Right ventricle myocardium inferior (tissue), 1 donor: ENCODE measurements at regions not wholly inside any gene's neighbourhood (a gene's known extent, or its start where the extent isn't known, plus 50 kb on each side); places are given as distances from the start of the nearest gene placed in this dataset.

Experiments
- ATAC-seq: fragments of 200-7000 bp; cut with Tn5 transposase; one replicate; pipeline ENCODE4 v1.9.1; 2020; ENCODE audit warnings: mild to moderate bottlenecking, moderate library complexity
- DNase-seq: peaks from one replicate; pipeline ENCODE4 v3.0.0; 2021; ENCODE audit errors: missing footprints
- intact Hi-C: fragments of 100-400 bp; cut with DNase I; formaldehyde crosslinking; loops from one replicate; pipeline ENCODE4 v1.11.0; 2022
- donor health status: DM: no; HTN: yes; CAD: no; lungs with severe emphysema.

DNA sequence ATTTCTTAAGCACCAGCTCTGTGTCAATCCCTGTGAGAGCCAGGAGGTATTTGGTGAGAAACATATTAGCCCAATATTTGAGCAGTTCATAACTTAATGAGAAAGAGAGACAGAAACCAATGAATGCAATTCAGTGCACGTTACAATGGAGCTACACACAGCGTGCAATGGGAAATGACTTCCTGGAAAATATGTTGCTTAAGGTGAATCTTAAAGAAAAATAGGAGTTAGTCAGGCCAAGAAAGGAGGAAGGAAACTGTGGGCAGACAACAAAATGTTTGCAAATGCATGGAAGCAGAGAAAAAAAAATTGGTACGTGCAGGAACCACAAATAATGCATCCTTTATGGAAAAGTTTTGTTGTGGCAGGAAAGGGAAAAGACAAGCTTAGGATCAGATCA lies 481.7 kb downstream of the BCAT1 start:
- intact Hi-C loops: no loop called here
- ATAC-seq: no peak
- no peak for DNase-seq

DNA sequence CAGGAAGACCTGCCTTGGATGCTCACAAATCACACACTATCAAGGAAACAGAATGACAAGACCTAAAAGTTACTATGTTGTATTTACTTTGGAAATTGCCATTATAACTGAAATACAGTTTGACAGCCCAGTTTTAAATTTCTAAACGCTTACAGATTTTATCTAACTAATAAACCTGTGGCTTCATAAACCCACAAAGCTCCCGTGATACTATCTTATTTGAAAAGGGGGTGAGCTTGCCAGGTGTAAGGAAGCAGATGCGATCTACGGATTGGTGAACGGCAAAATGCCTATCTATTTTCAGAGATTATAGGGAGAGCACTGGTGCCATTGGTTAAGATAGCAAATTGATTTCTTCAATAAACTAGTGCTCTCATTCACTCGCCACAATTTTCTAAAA lies 485.5 kb downstream of the BCAT1 start:
- DNase-seq (no peak), ATAC-seq (no peak)
- intact Hi-C loops: no loop called here

DNA sequence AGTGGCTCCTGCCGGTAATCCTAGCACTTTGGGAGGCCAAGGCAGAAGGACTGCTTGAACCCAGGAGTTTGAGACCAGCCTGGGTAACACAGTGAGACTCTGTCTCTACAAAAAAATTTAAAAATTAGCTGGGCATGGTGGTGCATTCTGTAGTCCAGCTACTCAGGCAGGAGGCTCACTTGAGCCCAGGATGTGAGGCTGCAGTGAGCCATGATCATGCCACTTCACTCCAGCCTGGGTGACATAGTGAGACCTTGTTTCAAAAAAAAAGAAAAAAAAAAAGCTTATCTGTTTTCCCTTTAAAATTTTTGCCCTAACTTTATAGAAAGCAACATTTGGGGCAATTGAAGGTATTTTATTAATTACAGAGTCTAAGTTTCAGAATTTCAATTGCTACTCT lies 486.0 kb downstream of the BCAT1 start:
- intact Hi-C loops: no loop called here
- DNase-seq (no peak), ATAC-seq (no peak)

DNA sequence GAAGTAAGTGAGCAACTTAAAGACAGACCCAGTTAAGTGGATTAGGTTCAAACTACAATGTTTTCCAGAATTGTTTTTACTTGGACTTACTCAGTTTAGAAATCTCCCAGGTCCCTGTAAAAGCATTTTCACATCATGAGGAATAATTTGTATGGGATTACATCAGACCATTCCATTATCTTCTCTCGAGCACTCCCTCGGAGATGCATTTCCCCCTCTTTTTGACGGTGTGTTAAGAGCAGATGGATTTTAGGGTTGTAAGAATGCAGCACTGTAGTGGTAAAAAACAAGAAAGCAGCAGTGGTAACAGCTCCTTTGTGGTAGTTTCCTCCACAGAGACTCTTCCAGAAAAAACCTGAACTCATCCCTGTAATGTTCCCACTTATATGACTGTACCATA lies 488.4 kb downstream of the BCAT1 start:
- DNase-seq (no peak), ATAC-seq (no peak)
- intact Hi-C loops: no loop called here

DNA sequence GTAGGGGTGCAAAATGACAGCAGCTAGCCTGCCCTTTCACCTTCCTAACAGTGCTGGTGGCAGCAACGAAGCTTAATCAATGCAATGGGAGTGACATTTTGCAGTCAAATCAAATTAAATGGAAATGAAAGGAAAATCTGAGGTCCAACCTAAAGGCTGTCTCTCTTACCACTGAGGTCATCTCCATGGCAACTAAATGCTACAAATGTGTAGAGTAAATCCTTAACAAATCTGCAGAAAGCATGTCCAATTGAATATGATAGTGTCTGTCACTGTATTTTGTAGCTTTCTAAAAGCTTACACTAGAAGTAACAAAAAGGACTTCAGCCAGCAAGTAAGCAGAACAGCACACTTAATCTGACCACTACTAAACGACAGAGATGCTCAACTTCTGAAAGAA lies 488.8 kb downstream of the BCAT1 start:
- no peak for ATAC-seq
- intact Hi-C loops: no loop called here
- no peak for DNase-seq

DNA sequence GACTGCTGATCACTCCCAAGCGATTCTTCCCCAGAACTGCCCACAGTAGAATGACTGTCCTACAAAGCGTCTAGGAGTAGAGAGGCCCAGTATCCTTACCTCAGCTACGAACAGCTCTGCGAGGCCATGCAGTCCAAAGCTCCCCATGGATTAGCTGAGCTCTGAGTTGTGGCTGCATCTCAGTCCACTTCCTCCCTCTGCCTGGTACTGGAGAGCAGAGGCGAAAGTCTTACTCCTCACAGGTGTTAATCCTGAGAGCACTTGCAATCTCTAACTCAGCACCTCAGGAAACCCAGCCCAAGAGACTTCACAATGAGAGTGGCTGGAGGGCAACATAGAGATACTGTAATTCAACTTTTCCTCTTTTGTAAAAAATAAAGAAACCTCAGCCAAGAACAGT lies 493.1 kb downstream of the BCAT1 start:
- intact Hi-C loops: loop anchor here (10.0 kb wide), 1 partner anchor 79 kb away; no protein-coding TSS in a partner anchor
- no peak for ATAC-seq
- DNase-seq: no peak

DNA sequence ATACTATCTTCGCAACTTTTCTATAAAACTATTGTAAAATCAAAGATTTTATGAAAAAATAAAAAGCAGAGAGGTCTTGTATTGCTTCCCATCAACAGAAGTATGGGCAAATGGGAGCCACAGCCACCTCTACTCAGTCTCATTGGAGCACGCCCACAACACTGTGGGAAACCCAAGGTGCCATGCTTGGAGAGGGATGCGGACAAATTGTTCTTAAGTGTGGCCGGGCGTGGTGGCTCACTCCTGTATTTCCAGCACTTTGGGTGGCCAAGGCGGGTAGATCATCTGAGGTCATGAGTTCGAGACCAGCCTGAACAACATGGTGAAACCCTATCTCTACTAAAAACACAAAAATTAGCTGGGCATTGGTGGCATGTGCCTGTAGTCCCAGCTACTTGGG lies 498.2 kb upstream of the SOX5 start:
- intact Hi-C loops: no loop called here
- ATAC-seq (no peak), DNase-seq (no peak)

DNA sequence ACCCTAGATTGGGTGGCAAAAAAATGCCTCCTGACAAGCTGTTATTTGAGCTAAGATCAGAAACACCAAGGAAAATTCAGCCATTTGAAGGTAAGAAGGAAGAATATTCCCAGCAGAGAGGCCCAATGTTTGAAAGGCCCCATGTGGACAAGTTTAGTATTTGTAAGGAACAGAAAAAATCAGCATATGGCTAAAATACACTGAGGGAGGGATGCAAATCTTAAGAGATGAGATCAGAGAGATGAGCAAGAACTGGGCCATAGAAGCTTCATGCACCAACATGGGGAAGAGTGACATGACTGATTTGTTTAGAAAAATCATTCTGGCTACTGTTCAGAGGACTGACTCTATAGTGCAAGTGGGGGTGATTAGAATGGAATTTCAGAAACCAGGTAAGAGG lies 496.8 kb upstream of the SOX5 start:
- intact Hi-C loops: no loop called here
- ATAC-seq: no peak
- DNase-seq: no peak

DNA sequence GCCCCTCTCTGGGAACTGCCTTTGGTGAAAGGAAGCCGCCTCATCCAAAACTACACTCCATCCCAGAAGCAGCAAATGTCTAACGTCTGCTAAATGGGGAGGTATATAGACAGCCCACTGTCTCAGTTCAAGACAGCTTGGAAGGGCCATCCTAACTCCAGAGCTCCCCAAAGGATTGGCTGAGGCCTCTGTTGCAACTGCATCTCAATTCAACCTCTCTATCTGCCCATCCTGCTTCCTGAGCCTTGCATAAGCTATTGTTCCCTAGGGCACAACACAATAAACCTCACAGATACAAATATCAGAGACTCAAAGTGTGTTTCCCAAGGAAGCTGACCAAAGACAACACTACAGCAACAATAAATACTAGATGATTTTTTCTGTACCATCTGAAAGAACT lies 495.2 kb upstream of the SOX5 start:
- DNase-seq (no peak), ATAC-seq (no peak)
- intact Hi-C loops: no loop called here

DNA sequence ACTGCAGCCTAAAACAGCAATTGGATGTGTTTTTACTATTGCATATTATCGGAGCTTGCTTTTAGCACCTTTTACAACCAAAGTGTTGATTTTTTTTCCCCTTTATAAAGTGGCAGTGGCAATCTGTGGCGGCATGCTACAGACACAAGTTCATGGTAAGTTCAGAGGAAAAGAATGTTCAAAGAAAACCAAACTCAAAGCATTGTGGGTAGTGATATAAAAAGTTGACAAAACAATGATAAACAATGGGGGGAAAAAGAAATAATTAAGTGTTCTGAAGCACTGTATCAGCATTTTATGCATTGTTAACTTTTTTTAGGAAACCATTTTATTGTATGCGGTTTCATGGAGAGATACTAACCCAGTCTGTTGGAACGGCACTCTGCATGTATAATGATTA lies 492.0 kb upstream of the SOX5 start:
- no peak for ATAC-seq
- intact Hi-C loops: no loop called here

DNA sequence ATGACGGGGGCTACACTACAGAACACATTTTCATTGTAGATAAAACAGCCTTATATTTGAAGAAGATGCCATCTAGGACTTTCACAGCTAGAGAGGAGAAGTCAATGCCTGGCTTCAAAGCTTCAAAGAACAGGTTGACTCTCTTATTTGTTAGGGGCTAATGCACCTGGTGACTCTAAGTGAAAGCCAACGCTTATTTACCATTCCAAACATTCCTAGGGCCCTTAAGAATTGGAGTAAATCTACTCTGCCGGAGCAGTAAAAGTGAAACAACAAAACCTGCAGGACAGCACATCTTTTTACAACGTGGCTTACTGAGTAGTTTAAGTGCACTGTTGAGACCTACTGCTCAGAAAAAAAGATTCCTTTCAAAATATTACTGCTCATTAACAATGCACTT lies 487.2 kb upstream of the SOX5 start:
- no peak for DNase-seq
- intact Hi-C loops: no loop called here
- ATAC-seq: no peak

More for the DNA sequence above, 492.0 kb upstream of the SOX5 start:
- no peak for DNase-seq

DNA sequence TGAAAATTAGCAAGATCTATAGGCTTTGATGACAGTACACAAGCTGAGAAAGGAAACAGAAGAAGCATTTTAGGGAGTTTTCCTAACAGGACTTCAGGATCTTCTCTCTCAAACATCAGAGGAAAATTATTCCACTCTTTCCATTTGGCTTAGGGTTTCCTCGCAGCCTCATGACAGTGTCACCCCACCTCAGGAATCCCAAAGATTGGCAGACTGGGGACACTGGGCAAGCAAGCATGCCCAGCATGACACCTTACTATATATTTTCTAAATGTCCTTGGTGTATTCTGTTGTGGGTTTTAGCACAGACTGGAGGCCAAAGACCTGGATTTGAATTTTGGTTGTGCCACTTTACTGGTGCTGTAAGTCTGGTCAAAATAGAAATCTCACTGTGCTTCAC lies 482.4 kb upstream of the SOX5 start:
- no peak for DNase-seq
- intact Hi-C loops: no loop called here
- ATAC-seq: no peak

DNA sequence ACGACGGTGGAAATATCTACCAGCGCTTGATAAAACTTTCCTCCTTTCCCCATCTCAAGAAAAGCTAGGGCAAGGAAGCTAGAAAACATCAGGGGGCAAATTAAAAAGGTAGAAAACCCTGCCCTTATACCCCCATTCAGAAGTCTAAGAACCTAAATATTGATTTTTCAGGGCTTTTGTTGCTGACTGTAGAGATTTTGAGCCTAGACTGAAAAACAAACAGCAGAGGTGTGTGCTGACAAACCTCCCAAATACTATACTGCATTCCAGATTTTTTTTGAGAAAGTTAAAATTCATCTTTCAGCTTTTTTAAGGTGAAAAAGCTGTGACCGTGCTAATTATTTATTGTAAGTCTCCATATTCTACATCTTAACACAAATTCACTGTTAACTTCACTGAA lies 478.3 kb upstream of the SOX5 start:
- ATAC-seq (no peak), DNase-seq (no peak)
- intact Hi-C loops: no loop called here

DNA sequence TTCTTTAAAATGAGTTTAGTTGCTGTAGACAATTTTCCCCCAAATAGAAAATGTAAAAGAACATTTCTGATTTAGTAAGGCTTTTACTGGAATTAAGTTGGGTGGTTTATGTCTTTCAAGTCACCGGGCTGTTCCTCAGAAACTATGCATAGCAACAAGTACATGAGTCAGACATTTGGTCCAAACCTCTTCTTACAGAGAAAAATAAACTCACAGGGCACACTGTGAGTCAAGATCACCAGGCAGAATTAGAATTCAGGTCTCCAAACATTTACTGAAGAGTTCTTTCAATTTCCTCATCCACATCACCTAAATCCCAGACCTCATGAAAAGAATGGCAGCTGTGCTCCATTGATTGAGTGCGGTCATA lies 476.1 kb upstream of the SOX5 start:
- ATAC-seq (no peak), DNase-seq (no peak)
- intact Hi-C loops: no loop called here

DNA sequence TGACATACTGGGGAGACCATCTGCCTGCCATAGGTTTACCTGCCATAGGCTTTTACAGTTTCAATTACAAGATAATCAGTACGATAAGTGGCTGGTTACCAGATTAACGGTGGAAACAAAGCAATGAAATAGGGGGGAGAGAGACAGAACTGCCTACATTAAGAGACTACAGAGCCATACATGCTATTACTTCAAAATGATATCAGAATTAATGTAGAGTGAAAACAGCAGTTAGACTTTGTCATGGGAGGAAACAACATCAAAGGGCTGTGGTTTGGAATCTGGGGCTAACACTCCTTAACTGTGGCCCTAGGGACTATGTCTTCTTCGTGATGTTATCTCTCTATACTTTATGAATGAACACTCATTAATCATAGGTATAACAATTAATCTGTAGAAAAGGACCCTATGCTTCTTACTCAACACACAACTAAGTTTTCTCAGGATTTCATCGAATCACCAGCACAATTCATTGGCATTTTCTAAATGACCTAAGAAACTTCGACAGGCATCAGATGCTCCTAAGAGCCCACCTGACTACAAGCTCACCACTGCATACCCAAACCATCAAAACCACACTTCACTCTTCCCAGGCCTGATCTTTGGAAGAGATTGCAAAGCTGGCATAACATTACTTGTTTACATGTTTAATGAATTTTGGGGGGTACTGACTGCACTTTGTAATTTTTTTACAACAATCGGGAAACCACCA lies 475.6 kb upstream of the SOX5 start:
- no peak for ATAC-seq
- no peak for DNase-seq
- intact Hi-C loops: no loop called here

DNA sequence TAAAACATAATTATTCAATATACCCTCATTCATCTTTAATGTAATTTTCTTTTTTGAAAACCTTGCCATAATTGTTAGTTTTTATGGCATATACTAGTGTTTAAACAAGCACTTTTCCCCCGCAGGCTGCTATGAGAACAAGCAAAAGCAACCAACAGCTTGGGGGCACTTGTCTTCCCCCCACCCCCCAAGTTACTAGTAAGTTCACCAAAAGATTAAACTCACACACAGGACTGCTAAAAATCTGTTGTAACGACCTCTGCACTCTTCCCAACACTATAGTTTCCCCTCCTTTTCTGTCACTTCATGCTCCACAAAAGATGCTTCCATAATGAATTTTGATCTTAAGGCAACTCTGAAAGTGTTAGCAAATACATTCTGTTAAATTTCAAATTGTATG lies 474.9 kb upstream of the SOX5 start:
- intact Hi-C loops: no loop called here
- ATAC-seq (no peak), DNase-seq (no peak)

DNA sequence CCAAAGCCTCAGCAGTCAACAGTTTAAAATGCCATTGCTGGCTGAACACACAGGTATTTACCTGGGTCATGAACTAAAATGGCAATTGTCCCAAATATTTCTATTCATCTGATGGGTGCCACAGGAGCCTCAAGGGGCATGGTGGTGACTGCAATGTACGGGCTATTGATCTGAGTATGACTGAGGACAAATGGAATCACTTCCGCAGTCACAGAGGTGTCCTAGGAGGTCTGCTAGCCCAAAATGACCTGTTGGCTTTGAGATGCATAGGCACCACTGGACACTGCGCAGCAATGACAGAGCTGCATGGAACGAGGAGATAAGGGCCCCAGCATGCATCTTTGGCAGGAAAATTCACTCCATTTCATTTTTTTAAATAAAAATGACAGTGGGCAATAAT lies 474.1 kb upstream of the SOX5 start:
- no peak for DNase-seq
- ATAC-seq: no peak
- intact Hi-C loops: no loop called here

DNA sequence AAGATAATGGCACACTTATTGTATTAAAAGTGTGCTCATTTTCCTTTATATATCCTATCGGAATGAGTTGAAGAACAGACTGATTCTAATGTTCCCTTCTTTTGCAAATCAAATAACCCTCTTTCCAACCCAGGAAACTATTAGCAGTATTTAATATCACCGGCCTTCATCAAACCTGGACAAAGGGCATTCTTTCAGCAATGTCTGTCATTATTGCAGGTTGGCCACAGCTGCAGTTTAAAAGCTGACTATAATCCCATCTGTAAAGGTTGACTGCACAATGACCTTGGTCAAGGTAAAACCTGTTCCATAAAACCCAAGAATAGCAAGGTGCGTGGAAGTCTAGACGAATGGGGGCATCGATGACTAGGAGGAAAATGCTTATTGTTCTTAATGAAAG lies 472.3 kb upstream of the SOX5 start:
- intact Hi-C loops: no loop called here
- DNase-seq: no peak
- ATAC-seq: no peak

DNA sequence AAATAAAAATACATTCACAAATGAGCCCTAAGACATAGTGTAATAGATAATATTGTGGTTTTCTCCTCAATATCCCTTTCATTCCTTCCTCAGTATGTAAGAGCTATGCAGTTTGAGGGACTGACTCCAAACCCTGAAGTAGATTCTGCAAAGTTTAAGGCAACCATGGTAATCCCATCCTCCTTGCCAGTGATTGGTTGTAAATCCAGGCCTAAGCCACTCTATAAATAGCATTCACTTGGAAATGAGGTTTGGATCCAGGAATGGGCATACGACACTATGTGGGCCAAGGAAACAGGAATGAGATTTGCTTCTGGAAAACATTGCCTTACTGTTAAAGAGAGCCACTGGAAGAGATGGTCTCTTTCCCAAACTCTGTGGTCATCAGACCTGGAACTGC lies 468.7 kb upstream of the SOX5 start:
- DNase-seq (no peak), ATAC-seq (no peak)
- intact Hi-C loops: no loop called here

DNA sequence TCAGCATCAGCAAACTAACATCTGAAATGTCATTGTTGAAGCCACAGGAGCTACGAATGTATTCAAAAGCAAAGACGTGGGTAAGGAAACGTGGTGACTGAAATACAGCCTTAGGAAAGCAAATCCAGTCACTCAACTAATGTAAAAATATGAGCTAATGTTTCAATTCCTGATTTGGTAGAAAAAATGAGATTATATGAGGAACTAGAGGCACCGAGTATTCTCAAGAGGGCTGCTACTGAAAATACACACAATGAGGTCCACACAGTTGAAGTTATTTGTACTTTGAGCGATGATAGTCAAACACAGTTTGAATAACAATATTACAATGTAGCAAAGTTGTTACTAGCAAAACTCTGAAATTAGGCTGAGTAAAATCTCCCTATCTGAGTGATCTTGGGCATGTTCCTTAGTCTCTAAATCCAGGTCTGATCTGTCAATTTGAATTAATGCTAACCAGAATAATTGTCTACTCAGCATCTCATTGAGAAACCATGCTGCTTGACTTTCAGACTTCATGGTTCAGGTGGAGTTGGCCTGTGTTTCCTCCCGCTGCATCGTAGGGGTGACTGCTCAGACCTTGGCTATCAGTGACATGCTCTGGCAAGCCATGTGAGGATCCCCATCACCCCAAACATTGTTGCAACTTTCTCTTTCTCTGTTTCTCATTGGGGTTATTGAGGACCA lies 467.1 kb upstream of the SOX5 start:
- intact Hi-C loops: no loop called here
- DNase-seq: no peak
- ATAC-seq: no peak

DNA sequence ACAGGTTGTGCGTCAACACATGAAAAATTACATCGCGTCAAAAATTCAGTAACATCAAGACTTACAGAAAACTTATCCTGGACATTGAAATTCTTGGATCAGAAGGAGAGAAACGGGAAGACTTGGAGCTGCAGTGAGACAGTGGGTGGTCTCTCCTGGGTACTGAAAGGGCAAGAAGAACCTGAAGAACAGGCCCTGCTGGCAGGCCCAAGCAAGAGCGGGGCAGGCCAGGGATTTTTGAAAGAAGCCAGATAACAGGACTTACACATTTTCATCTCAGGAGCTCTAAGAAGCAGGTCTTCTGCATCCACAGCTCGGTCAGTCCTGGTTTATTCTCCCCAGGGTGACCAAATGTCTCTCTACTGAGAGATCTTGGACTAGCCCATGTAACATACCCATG lies 466.5 kb upstream of the SOX5 start:
- intact Hi-C loops: no loop called here
- ATAC-seq: no peak
- no peak for DNase-seq
